ENCODE measurements at regions not wholly inside any gene's neighbourhood (a gene's known extent, or its start where the extent isn't known, plus 50 kb on each side); places are given as distances from the start of the nearest gene placed in this dataset.

DNA sequence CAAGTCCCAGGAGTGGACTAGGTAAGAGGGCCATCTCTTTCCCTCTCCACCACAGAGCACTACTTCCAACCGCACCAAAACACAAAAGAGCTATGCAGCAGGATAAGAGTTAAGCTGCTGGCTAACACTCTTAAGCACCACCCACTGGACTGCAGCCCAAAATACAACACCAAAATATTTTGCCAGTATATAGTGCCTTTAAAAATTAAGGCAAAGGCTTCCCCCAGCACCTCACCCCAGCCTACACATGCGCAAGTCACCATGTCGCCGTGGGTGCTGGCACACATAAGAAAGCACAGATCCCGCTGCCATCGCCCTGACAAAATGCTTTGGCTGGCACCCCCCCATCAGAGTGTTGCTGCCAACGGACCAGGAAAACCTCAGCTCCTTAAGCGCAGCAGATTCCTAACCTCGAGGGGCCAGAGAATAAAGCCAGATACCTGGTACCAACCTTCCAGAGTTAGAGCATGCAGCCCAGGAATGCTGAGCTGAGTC lies 608.3 kb downstream of the PCDH17 start:
- Histone ChIP-seq H4K20me1 (ENCODE audit: insufficient read depth) (no peaks in the 10 kb centered on the region), H3K4me3 (ENCODE audit: low read depth in 2 of 2, low read length in 1 of 2) (no peak overlapping the region), H3K4me1 (ENCODE audit: control insufficient read depth in 1 of 2, insufficient read depth in 2 of 2, low read depth in 1 of 2, low read length in 1 of 2) (no peaks in the 10 kb centered on the region), H3K9ac (no peak overlapping the region), H3K27ac (ENCODE audit: low read depth in 2 of 2, low read length in 1 of 2) (no peak overlapping the region), H3K79me2 (ENCODE audit: insufficient read depth) (no peaks in the 10 kb centered on the region), H3F3A (replicated peaks; ENCODE audit: insufficient read depth) (no peaks in the 10 kb centered on the region), H2AFZ (ENCODE audit: low read depth) (no peak overlapping the region), H3K27me3 (ENCODE audit: insufficient read depth) (no peaks in the 10 kb centered on the region), H3K9me3 (no peaks in the 10 kb centered on the region), H3K9me2 (no peaks in the 10 kb centered on the region), H3K4me2 (no peak overlapping the region), H3K36me3 (replicated peaks in 1 of 2; ENCODE audit: control insufficient read depth in 1 of 2, insufficient read depth in 2 of 2, low read length in 1 of 2) (no peaks in the 10 kb centered on the region)
- ChIA-PET POLR2A (no interaction called here), CTCF (no interaction called here)
- 72% methylated on average over 6 of the region's 9 CpGs for WGBS (ENCODE audit: low lambda C conversion rate)
- DNase-seq, result no peak
- TF ChIP-seq FOSL2 (IDR thresholded peaks at IDR 0.05; ENCODE audit: borderline replicate concordance, low read depth) (no peak), EZH2phosphoT487 (IDR thresholded peaks at IDR 0.05; ENCODE audit: borderline replicate concordance, low read depth) (no peak), TCF12 (IDR thresholded peaks at IDR 0.05) (no peak), SMC3 (IDR thresholded peaks at IDR 0.05; ENCODE audit: low read depth, low read length) (no peak), MEF2A (IDR thresholded peaks at IDR 0.05; ENCODE audit: borderline replicate concordance, low read depth) (no peak), POLR2AphosphoS5 (IDR thresholded peaks at IDR 0.05; ENCODE audit: low read depth, low read length) (no peak), SIN3A (IDR thresholded peaks at IDR 0.05; ENCODE audit: borderline replicate concordance, low read depth, low read length) (no peak)
- TF ChIP-seq, protein P1, sequence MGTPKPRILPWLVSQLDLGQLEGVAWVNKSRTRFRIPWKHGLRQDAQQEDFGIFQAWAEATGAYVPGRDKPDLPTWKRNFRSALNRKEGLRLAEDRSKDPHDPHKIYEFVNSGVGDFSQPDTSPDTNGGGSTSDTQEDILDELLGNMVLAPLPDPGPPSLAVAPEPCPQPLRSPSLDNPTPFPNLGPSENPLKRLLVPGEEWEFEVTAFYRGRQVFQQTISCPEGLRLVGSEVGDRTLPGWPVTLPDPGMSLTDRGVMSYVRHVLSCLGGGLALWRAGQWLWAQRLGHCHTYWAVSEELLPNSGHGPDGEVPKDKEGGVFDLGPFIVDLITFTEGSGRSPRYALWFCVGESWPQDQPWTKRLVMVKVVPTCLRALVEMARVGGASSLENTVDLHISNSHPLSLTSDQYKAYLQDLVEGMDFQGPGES (IDR thresholded peaks at IDR 0.05; ENCODE audit: low read depth, low read length), result no peak

GRCh38 chr13:58247080-58247479 lies 615.5 kb downstream of the PCDH17 start:
- Histone ChIP-seq H3K4me3 (ENCODE audit: low read depth in 2 of 2, low read length in 1 of 2) (no peak overlapping the region), H3F3A (replicated peaks; ENCODE audit: insufficient read depth) (no peaks in the 10 kb centered on the region), H2AFZ (ENCODE audit: low read depth) (no peak overlapping the region), H4K20me1 (ENCODE audit: insufficient read depth) (no peaks in the 10 kb centered on the region), H3K79me2 (ENCODE audit: insufficient read depth) (no peaks in the 10 kb centered on the region), H3K36me3 (replicated peaks in 1 of 2; ENCODE audit: control insufficient read depth in 1 of 2, insufficient read depth in 2 of 2, low read length in 1 of 2) (no peaks in the 10 kb centered on the region), H3K4me1 (ENCODE audit: control insufficient read depth in 1 of 2, insufficient read depth in 2 of 2, low read depth in 1 of 2, low read length in 1 of 2) (no peaks in the 10 kb centered on the region), H3K9me3 (no peaks in the 10 kb centered on the region), H3K9ac (no peak overlapping the region), H3K4me2 (no peak overlapping the region), H3K27me3 (ENCODE audit: insufficient read depth) (no peaks in the 10 kb centered on the region), H3K27ac (ENCODE audit: low read depth in 2 of 2, low read length in 1 of 2) (no peak overlapping the region), H3K9me2 (no peaks in the 10 kb centered on the region)
- WGBS (ENCODE audit: low lambda C conversion rate), result 23% methylated on average over 2 of the region's 2 CpGs
- ChIA-PET POLR2A (no interaction called here), CTCF (no interaction called here)
- DNase-seq, result no peak
- TF ChIP-seq CHD2 (IDR thresholded peaks at IDR 0.05; ENCODE audit: low read length, partially characterized antibody) (no peak), FOXJ3 (CRISPR knock-in tag; IDR thresholded peaks at IDR 0.05) (no peak), FOSL2 (IDR thresholded peaks at IDR 0.05; ENCODE audit: borderline replicate concordance, low read depth) (no peak), RFX5 (IDR thresholded peaks at IDR 0.05; ENCODE audit: low read length) (no peak), MEF2A (IDR thresholded peaks at IDR 0.05; ENCODE audit: borderline replicate concordance, low read depth) (no peak), EP300 (IDR thresholded peaks at IDR 0.05; ENCODE audit: borderline replicate concordance in 1 of 2, low read depth in 1 of 2, low read length in 1 of 2) (no peak), EZH2phosphoT487 (IDR thresholded peaks at IDR 0.05; ENCODE audit: borderline replicate concordance, low read depth) (no peak), ELF1 (IDR thresholded peaks at IDR 0.05) (no peak), SIN3A (IDR thresholded peaks at IDR 0.05; ENCODE audit: borderline replicate concordance, low read depth, low read length) (no peak), GABPA (IDR thresholded peaks at IDR 0.05; ENCODE audit: low read depth) (no peak), RAD21 (IDR thresholded peaks at IDR 0.05; ENCODE audit: low read length) (no peak), TEAD4 (IDR thresholded peaks at IDR 0.05; ENCODE audit: borderline replicate concordance, insufficient read depth) (no peak), TAF1 (IDR thresholded peaks at IDR 0.05; ENCODE audit: borderline replicate concordance, low read depth, low read length) (no peak)
- TF ChIP-seq, protein P1 (IDR thresholded peaks at IDR 0.05; ENCODE audit: low read depth, low read length), result no peak
- TF ChIP-seq, protein P2, sequence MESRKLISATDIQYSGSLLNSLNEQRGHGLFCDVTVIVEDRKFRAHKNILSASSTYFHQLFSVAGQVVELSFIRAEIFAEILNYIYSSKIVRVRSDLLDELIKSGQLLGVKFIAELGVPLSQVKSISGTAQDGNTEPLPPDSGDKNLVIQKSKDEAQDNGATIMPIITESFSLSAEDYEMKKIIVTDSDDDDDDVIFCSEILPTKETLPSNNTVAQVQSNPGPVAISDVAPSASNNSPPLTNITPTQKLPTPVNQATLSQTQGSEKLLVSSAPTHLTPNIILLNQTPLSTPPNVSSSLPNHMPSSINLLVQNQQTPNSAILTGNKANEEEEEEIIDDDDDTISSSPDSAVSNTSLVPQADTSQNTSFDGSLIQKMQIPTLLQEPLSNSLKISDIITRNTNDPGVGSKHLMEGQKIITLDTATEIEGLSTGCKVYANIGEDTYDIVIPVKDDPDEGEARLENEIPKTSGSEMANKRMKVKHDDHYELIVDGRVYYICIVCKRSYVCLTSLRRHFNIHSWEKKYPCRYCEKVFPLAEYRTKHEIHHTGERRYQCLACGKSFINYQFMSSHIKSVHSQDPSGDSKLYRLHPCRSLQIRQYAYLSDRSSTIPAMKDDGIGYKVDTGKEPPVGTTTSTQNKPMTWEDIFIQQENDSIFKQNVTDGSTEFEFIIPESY (IDR thresholded peaks at IDR 0.05; ENCODE audit: borderline replicate concordance, low read depth), result no peak
- TF ChIP-seq, protein P3, sequence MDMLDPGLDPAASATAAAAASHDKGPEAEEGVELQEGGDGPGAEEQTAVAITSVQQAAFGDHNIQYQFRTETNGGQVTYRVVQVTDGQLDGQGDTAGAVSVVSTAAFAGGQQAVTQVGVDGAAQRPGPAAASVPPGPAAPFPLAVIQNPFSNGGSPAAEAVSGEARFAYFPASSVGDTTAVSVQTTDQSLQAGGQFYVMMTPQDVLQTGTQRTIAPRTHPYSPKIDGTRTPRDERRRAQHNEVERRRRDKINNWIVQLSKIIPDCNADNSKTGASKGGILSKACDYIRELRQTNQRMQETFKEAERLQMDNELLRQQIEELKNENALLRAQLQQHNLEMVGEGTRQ (IDR thresholded peaks at IDR 0.05; ENCODE audit: borderline replicate concordance, low read depth, low read length), result no peak
- TF ChIP-seq, protein P4, sequence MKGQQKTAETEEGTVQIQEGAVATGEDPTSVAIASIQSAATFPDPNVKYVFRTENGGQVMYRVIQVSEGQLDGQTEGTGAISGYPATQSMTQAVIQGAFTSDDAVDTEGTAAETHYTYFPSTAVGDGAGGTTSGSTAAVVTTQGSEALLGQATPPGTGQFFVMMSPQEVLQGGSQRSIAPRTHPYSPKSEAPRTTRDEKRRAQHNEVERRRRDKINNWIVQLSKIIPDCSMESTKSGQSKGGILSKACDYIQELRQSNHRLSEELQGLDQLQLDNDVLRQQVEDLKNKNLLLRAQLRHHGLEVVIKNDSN (IDR thresholded peaks at IDR 0.05; ENCODE audit: borderline replicate concordance, low read depth), result no peak
